SKM-1 (cell line): ENCODE measurements at regions not wholly inside any gene's neighbourhood (a gene's known extent, or its start where the extent isn't known, plus 50 kb on each side); places are given as distances from the start of the nearest gene placed in this dataset.

Source experiments
- DNase-seq: peaks from one replicate; lab custom pipeline; 2025; ENCODE audit not compliant: unreplicated experiment; lab: John Stamatoyannopoulos, UW

DNA sequence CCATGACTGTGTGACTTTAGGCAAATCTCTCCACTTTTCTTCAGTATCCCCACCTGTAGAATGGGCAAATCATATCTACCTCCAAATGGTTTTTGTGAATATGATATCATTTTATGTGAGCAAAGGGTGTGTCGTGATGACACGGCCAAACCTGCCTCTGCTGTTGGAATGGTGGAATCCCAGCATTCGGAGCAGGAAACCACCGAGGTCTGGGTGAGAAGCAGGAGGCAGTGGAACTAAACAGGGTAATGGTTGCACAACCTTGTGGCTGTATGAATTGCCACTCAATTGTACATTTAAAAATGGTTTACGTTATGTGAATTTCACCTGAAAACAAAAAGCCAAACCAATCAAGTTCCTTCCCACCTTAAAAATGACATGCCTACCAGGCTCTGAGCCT is 131.4 kb upstream of the ZMIZ1 start:
- no peak for DNase-seq

DNA sequence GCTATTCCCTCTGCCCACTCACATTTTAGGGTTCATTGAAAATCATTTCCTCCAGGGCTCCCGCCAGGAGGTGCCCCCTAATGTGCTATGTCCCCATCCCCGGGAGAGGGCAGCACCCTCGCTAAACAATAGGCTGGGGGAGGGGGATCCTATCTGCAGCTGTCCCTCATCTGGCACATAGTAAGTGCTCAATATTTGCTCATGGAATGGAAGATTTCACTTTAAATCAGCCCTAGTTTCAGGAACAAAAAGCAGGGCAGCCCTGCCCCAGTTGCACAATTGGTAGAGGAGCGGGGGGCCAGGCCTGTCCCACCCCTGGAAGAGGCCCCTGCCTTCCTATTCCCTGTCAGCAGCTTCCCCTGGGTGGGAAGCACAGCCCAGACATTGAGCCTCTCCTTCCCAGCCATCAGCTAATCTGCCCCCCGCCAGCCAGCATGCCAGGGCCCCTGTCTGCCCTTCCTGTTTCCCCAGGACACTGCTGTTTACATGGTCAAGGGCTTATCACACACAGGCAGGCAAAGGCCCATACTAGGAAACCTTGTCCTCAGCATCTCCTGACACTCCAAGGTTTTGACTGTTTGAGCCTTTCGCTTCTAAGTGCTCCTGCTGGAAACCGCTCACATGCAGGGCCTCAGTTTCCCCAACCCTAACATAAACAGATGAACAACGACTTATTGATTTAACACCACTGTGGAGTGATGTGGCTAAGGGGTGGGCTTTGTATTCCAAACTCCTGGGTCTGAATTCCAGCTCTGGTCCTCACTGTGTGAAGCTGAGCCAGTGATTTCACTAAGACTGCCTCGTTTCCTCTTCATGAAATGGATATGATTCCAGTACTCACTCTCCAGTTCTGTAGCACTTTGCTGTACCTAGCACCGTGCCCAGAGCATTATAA is 130.7 kb upstream of the ZMIZ1 start:
- no peak for DNase-seq

DNA sequence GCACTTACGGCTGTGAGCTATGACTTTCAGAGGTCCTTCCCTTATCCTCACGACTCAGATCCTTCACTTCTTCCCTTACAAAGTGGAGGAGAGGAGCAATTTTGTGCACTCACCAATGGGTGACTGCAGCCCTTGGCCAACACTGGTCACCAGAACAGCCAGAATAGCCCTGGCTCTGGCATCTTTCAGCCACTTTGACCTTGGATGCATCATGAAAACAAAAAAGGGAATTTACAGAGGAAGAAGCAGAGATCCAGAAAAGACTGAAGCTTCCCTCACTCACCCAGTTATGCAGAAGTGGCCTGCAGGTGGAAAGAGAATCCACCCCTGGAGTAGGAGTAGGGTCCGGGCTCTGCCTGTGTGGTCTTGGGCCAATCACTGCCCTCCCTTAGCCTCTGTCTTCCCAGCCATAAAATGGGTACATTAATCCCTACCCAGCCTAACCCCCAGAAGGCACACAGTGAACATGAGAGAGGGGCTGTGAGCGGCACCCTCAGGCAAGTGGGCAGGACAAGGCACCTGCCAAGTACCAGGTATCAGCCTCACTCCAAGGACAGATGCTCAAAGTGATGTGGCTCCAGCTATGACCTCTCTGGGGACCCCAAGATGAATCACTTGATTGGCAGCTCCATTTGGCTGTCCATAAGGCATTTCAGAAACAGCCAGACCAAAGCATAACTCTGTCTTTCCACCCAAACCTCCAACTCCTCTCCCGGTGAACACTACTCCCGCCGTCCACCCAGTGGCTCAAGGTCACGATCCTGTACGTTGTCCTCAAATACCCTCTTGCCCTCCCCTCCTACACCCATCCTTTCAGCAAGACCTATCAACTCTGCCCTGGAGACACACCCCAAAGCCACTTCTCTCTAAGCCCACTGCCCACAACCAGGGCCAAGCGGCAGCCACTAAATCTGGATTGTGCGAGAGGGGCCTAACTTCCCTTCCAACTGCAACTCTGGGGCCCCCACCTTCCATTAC is 129.8 kb upstream of the ZMIZ1 start:
- no peak for DNase-seq

DNA sequence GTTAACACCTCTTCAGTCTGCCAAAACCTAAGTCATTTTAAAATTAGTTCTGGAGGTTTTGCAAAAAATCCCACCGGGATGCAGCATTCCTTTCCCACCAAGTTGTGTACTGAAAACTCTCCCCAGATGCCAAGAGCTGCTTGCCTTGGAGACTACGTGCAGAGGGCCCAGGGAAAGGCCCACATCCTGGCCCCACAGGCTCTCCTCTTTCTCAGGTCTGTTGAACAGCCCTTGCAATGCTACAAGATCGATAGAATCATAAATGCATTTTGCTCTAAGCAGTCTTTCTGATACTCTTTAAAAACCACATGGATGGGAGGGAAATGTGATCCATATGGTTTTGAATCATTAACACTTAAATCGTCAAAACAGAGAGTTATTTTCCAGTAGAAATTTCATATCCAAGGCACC is 126.7 kb upstream of the ZMIZ1 start:
- no peak for DNase-seq

DNA sequence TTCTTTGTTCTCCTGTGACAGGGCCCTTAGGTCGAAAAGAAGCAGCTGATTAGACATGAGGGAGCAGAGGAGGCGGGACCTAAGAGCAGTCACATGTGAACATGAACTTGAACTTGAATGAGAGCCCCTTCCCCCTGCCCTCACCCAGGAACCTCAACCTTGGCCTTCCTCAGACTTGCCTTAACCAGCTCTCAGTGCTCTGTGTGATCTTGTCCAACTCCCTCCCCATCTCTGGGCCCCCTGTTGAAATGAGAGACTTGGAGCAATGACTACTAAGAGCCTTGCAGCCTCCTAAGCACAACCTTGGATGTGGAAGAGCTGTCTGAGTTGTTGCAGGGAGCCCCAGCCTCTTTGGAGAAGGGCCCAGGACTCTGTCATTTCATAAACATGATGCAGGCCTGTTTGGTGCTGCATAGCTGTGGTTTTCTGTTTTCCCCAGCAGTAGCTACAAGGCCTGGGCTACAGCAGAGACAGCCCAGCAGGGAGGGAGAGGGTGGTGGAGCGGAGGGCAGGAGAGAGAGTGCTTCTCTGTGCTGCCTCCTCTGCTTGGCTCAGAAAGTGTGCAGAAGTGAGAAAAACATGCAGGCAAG is 123.9 kb upstream of the ZMIZ1 start:
- DNase-seq: no peak

DNA sequence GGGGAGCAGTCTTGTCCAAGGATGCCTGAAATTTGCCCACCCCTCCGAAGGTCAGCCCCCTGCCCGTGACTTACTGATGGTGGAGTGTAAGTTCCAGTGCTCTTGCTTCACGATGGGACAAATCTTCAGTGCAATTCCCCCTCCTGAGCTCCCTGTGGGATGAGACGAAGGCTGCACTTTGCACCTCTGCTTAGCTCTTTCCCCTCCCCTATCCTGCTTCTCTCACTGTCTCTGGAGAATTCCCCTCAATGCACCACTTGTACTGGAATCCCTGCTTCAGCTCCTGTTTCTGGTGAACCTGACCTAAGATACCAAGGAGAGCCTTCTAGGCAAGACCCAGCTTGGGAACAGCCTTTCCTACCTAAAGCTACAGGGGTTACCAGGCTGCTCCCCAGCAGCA is 122.9 kb upstream of the ZMIZ1 start:
- DNase-seq: no peak

DNA sequence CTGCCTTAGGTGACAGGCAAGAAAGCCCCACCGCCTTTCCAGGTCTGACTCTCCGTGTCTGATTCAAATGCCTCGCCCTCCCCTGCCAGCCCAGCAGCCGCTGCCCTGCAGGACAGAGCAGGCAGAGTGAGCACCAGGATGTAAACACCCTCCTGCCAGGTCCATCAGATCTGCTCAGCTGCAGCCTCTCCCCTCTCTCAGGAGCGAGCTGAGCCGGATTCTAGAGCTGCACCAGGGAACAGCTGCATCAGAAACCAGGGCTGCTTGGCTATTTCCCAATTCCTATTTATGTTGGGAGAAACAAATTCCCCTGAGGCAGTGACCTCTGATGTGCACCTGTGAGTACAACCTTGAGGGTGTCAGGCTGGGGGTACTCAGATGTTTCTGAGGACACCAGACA is 121.5 kb upstream of the ZMIZ1 start:
- DNase-seq: no peak

DNA sequence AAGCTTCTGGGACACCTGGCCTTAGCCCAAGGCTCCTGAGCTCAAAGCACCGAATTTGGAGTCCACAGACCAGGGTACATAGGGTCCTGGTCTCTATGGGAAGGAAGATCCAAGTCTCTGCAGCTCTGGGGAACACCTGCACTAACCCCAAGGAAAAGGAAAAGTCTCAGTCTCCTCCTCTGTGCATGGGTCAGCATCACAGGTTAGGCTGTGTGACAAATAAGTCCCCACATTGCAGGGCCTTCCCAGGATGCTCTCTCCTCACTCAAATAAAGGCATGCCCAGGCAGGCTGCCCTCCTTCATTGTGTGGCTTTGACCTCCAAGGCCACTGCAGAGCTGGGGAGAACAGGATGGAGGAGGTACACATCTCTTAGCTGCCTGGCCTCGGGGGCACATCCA is 121.0 kb upstream of the ZMIZ1 start:
- no peak for DNase-seq

DNA sequence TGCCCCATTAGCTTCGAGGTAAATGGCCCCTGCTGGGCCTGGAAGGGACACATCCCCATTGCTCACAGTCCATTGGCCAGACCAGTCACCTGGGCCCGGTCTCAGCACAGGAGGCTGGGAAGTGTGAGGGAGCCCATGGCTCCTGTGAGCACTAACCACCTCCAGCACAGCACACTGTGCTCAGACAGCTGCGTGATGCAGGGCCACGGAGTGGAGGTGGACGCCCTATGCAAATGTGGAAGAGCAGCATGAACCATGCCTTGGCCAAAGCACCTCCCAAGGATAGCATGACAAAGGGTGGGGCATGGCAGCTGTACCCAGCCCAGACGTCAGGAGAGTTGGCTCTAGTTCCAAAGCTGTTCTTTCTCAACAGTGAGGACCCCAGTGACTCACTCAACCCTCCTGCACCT is 120.1 kb upstream of the ZMIZ1 start:
- no peak for DNase-seq

DNA sequence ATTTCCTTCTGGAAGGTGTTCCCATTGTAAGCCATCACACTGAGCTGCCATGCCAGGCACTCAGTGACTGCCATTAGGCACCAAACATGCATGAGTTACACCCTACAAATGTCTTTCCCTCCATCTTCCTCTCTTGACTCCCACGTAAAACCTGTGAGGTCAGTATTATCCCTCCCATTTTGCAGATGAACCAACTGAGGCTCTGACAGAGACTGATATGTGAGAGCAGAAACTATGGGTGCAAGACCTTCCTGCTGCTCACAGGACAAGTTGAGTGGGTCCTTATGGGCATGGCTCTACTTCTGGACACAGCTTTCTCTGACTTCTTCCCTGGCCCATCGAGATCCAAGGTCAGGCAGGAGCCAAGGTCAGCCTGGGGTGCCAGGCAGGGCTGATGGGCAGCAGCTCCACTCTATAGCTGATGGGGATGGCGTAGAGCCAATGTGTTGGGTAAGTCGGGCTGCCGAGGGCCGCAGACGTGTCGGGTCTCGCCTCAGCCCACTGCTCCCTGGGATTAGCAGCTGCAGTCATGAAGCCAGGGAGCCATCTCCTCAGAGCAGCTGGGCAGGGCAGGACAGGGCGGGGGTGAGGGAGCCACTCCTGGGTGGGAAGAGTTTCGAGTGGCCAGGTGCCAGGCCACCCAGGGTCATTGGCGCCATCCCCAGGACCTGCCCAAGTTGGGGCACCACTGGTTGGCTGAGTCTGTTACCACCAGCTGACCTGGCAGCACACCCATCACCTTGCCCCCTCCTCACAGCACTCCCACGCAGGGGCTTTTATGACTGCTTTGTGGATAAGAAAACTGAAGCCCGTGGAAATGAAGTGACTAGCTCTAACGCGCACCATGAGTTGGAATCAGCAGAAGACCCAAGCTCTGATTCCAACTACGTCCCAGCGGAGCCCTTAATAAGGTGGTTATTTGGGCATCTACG is 117.8 kb upstream of the ZMIZ1 start:
- DNase-seq: no peak

DNA sequence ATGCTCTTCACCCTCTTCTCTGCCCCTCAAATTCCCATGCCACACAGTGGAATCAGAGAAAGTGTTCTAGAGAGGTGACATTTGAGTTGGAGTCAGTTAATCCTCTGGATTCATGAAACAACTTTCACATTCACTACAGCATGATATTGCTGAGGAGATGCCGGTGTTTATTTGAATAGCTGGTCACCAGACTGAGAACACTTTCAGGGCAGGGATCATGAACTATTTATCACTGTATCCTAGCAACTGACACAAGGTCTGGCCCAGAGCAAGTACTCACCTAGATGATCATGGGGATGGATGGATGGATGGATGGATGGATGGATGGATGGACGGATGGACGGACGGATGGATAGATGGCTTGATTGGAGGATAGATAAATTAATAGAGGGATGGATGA is 116.7 kb upstream of the ZMIZ1 start:
- DNase-seq: no peak

DNA sequence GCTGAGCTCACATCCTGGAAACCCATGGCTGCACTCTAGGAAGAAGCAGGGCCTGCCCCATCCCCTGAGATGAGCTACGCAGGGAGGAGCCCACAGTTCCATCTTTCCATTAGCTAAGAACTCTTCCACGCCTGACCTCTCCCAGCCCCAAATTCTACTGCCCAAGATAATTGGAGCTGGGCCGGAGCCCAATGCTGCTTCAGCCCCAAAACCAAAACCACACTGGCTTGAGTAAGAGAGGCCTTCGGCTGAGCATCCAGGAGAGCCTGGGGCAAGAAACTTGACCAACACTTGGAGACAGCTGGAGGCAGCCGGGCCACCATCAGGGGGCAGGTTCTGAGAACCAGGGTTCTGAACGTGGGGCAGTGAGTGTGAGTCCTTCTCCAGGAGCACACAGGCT is 116.1 kb upstream of the ZMIZ1 start:
- DNase-seq: no peak

DNA sequence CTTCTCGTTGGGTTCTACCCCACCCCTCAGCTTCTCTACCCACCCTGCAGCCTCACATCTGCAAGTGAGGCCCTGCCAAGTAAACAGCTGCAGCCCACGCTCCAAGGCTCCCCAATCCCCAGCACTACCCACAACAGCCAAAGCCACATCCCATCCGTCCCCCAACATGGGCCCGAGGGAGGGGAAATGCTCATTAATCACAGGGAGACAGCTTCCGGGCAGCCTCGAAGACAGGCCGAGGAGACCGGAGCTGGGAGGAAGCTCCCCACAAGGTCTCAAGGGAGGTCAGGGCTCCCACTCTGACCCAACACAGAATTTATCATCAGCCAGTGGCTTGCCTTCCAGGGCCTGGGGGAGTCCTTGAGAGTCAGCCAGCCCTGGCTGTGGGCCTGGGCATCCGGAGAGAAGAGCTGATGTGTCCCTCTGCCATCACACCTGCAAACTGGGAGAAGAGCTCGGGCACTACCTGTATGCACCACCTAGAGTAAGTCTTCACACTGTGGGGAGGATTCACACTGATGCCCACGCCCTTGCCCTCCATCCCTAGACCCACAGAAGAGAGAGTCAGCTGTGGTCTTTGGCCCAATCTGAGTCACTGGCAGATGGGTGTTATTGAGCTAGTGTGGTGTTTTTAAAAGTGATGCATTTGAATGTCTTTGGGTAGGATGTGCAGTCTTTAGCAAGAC is 115.5 kb upstream of the ZMIZ1 start:
- peak; percentile 46 for DNase-seq

DNA sequence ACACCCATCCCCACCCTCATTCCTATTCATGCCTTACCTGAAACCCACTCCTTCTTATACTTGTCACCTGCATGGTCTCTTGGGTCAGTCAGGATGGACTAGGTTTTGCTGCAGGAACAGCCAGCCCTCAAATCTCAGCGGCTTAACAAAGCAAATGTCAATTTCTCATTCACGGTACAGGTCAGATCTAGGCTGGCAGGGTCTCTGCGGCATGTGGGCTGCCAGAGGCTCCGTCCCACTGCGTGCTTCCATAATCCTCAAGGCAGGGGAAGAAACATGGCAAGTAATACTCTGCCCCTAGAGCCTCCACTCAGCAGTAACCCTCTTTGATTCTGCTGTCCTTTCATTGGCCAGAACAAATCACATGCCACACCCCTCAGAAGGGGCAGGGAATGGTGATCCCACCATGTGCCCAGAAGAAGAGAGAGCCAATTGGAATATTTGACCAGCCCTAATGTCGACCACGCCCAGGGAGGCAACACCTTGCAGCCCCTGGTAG is 114.9 kb upstream of the ZMIZ1 start:
- no peak for DNase-seq

DNA sequence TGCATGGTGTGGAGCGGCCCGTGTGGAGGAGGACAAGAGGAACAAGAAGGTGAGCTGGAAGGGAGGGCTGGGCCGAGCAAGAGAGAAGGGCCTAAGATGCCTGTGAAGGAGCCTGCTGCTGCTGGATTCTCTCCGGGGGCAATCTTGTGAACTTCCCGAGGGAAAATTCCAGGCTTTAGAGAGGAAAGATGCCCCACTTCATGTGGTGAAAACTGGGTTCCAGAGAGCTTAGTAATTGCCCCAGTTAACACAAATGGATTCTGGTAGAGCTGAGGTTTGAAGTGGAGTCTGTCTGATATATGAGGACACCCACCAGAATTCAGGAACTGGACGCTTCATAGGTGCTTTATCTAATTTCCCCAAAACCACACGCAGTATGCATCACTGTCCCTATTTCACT is 114.1 kb upstream of the ZMIZ1 start:
- DNase-seq: no peak

DNA sequence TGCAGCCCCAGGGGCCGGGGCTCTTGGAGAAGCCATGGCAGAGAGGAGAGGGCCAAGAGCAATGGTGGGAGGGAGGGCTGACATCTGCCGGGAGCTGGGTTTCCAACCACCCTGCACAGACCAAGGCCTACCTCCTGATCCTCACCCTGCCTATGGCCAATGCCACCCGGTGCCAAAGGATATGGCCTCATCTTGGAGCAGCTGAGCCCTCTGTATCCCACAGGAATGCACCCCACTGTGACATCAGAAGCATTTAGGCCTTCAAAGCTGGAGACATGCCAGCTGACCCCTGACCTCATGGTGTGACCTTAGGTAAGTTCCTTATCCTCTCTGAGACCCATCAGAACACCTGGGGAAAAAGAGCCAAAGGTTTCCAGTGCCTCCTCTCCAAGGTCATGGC is 113.6 kb upstream of the ZMIZ1 start:
- no peak for DNase-seq

DNA sequence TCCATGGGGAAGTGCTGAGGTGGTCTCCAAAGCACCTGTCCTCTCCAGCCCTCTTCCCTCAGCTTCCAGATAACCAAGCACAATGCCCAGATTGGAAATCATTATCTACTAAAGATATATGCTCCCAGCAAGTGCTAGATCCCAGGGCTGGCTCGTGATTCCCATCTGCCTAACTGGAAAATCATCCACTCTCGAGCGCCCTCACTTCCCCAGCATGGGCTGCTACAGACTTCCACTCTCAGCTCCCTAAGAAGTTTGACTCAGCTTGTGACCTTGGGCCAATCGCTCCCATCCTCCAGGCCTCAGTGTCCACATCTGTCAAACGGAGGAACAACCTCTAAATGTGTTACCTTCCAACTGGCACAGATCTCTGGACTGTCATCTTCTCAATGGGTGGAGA is 112.4 kb upstream of the ZMIZ1 start:
- DNase-seq: no peak

DNA sequence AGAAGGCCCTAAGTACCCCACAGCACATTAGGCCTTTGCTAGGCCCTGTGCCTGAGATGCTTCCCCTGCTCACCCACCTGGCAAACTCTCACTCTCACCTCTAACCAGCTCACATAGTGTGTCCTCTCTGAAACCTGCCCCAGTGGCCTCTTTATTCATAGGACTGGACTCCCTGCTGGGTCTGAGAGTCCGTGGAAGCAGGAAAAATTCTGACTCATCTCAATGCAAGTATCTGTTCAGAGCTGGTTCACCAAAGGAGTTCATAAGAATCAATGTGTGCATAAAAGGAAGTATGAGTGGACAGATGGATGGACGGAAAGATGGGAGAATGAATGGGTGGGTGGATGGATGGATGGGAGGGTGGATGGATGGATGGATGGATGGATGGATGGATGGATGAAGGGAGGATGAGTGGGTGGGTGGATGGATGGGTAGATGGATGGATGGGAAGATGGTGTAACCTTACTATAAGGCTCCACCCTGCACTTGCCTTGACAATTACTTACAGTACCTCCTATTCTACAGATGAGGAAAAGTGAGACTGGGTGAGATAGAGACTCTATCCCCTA is 111.2 kb upstream of the ZMIZ1 start:
- no peak for DNase-seq

DNA sequence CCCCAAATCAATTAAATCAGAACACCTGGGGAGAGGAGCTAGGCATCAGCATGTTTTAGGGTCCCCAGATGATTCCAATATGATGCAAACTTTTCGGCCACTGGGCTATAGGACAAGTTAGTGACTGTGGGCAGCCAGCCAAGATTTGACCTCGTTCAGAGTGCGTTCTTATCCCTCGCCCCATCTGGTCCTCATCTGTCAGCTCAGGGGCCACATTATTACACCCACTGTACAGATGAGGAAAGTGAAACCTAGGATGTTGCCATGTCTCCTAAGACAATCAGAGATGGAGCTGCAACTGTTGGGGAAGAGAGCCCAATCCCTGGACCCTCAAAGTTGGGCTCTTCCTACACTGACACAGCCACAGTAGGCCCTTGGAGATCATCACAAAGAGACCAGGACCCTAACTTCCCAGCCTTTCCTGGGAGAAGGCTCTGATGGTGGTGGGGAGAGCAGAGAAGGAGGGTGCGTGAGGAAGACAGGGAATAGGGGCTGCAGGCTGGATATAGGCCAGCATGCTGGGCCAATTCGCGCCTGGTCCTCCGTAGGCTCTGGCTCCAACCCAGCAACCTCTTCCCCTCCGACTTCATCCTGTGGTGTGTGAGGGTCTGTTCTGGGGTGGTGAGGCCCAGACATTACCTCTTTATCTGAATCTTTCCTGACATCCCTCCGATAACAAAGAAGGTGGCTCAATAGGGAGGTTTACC is 109.4 kb upstream of the ZMIZ1 start:
- DNase-seq: no peak
